ENCODE measurements at regions not wholly inside any gene's neighbourhood (a gene's known extent, or its start where the extent isn't known, plus 50 kb on each side); places are given as distances from the start of the nearest gene placed in this dataset.
A peak's percentile ranks its signal among the peaks of the same experiment; 100 is the strongest.

DNA sequence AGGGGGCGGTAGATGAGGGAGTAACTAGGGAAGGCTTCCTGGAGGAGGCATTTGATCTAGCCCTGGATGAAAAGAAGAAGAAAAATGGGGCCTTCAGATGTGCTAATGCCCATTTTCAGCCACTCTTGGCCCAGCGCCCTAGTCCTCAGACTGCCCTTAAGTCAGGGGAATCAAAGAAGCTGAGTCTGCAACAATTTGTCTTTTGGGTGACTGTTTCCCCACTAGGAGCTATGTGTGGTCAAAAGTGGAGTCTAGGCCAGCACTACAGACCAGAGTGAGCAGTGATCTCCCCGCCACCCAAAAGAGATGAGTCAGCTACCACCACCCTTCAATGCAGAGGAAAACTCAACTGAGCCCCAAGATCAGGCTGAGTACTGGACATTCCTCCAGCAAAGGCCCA lies 542.1 kb downstream of the BNC2 start:
- WGBS, 4 donors, result 82 to 96% (median 88%) methylated on average over 3 of the region's 3 CpGs
- H3K4me1 ChIP-seq (replicated peaks in 1 of 2), result no peaks in the 10 kb centered on the region
- no peaks in the 10 kb centered on the region for H3K36me3 ChIP-seq (replicated peaks in 1 of 2)
- no peak for DNase-seq
- H3K27me3 ChIP-seq, result no peaks in the 10 kb centered on the region
- intact Hi-C loops (cut with DNase I), result no loop called here
- no peak overlapping the region for H3K4me3 ChIP-seq
- no peaks in the 10 kb centered on the region for H3K9me3 ChIP-seq (replicated peaks in 1 of 3)
- no peak for TF ChIP-seq POLR2A (IDR thresholded peaks at IDR 0.05)
- TF ChIP-seq, protein P1, sequence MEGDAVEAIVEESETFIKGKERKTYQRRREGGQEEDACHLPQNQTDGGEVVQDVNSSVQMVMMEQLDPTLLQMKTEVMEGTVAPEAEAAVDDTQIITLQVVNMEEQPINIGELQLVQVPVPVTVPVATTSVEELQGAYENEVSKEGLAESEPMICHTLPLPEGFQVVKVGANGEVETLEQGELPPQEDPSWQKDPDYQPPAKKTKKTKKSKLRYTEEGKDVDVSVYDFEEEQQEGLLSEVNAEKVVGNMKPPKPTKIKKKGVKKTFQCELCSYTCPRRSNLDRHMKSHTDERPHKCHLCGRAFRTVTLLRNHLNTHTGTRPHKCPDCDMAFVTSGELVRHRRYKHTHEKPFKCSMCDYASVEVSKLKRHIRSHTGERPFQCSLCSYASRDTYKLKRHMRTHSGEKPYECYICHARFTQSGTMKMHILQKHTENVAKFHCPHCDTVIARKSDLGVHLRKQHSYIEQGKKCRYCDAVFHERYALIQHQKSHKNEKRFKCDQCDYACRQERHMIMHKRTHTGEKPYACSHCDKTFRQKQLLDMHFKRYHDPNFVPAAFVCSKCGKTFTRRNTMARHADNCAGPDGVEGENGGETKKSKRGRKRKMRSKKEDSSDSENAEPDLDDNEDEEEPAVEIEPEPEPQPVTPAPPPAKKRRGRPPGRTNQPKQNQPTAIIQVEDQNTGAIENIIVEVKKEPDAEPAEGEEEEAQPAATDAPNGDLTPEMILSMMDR (IDR thresholded peaks at IDR 0.05), result no peak
- H3K27ac ChIP-seq, result no peak overlapping the region

GRCh38 chr9:16329671-16330113 lies 540.8 kb downstream of the BNC2 start:
- Histone ChIP-seq H3K4me1 (replicated peaks in 1 of 2) (no peaks in the 10 kb centered on the region), H3K9me3 (replicated peaks in 1 of 3) (no peaks in the 10 kb centered on the region), H3K4me3 (no peak overlapping the region), H3K27me3 (no peaks in the 10 kb centered on the region), H3K36me3 (replicated peaks in 1 of 2) (no peaks in the 10 kb centered on the region), H3K27ac (peak overlapping the region in 1 of 5 donors; percentile 59)
- intact Hi-C loops (cut with DNase I), result no loop called here
- no peak for DNase-seq
- WGBS, 4 donors, result 63 to 73% (median 68%) methylated on average over 5 to 9 of the region's 9 CpGs
- TF ChIP-seq, protein P1 (IDR thresholded peaks at IDR 0.05), result no peak
- no peak for TF ChIP-seq POLR2A (IDR thresholded peaks at IDR 0.05)

DNA sequence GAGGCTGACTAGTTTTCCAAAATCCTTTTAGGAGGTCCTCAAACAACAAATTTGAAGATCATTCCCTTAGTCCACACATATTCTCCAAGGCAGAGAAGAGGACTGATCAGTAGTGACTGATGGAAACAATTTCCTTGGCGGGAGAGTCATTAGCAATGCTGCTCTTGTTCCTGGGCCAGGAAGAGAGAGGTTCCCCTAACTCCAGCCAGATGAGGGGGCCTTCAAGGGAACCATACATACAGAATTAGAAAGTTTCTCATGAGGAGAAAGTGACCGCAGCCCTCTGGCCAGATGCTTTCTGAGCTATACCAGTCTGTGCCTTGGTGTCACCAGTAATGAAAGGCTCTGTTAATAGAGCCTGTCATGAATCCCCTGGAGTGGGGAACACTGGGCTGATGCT lies 539.4 kb downstream of the BNC2 start:
- no peak for DNase-seq
- intact Hi-C loops (cut with DNase I), result no loop called here
- H3K27me3 ChIP-seq, result no peaks in the 10 kb centered on the region
- H3K4me3 ChIP-seq, result no peak overlapping the region
- H3K36me3 ChIP-seq (replicated peaks in 1 of 2), result no peaks in the 10 kb centered on the region
- TF ChIP-seq, protein P1 (IDR thresholded peaks at IDR 0.05), result no peak
- no peak for TF ChIP-seq POLR2A (IDR thresholded peaks at IDR 0.05)
- WGBS, 4 donors, result 58 to 78% (median 70%) methylated on average over 2 of the region's 2 CpGs
- H3K9me3 ChIP-seq (replicated peaks in 1 of 3), result no peaks in the 10 kb centered on the region
- no peak overlapping the region for H3K27ac ChIP-seq
- peaks cover under 1 to 5% of the 10 kb centered on the region in 2 donors for H3K4me1 ChIP-seq (replicated peaks in 1 of 2)

- no peaks in the 10 kb centered on the region for H3K36me3 ChIP-seq (replicated peaks in 1 of 2)
- H3K9me3 ChIP-seq (replicated peaks in 1 of 3), result no peaks in the 10 kb centered on the region
- WGBS, 4 donors, result 69 to 80% (median 73%) methylated on average over 5 of the region's 5 CpGs
- TF ChIP-seq, protein P1 (IDR thresholded peaks at IDR 0.05), result no peak
- no peak for TF ChIP-seq POLR2A (IDR thresholded peaks at IDR 0.05)
- DNase-seq, result no peak
- peaks cover 4 to 10% of the 10 kb centered on the region in 2 donors for H3K4me1 ChIP-seq (replicated peaks in 1 of 2)
- no peak overlapping the region for H3K27ac ChIP-seq
- no peaks in the 10 kb centered on the region for H3K27me3 ChIP-seq
- H3K4me3 ChIP-seq, result no peak overlapping the region
- intact Hi-C loops (cut with DNase I), result no loop called here
These were observed 538.9 kb downstream of the BNC2 start for GRCh38 chr9:16331527-16331926.

All from adrenal gland (tissue), 9 donors.